Effector CD8-positive, alpha-beta T cell (primary cell): ENCODE measurements at regions not wholly inside any gene's neighbourhood (a gene's known extent, or its start where the extent isn't known, plus 50 kb on each side); places are given as distances from the start of the nearest gene placed in this dataset.
"Not testable (repeated sequence)": the region's sequence is repeated elsewhere in the genome, so short reads cannot be mapped to it uniquely, and the experiment has no call there.

Source experiments
- DNase-seq: peaks from one replicate; lab custom pipeline; 2025; lab: John Stamatoyannopoulos, UW

DNA sequence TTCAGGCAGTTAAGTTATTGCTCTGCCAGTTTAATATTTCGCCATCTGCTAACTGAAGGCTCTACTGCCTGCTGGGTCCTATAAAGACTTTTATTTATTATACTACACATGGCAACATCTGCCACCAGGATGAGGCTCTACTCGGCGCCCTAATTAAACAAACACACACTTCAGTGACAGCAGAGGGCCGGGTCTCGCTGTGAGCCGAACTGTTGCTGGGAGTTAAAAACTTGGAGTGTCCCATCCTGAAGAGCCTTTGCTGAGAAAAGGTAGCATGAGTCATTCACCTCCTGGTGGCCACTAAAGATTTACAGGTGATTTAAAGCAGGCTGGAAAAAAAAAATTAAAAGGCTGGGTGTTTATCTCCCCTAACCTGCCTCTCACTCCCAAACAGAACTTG lies 183.7 kb downstream of the NPIPA8 start:
- DNase-seq: not testable (repeated sequence)

- not testable (repeated sequence) for DNase-seq
Measured at GRCh38 chr16:18148132-18148531, 188.4 kb downstream of the NPIPA8 start.

- not testable (repeated sequence) for DNase-seq
Measured at GRCh38 chr16:18146601-18147142, 189.9 kb downstream of the NPIPA8 start.

DNA sequence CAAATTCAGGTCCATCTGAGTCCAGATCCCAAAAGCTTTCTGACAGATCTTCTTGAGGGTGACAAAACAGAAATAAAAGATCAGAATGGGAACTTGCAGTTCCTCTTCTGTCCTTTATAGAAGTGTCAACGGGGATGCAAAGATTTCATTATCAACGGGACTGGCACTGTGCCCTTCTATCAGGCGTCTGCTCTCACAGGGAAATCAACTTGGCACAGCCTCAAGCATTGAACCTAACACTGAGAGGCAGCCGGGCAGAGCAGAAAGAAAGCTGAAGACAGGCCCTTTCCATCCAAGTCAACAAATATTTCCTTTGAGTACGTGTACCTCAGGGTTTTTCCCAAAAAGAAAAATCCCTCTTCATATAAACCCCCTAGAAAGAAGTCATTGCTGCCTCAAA lies 194.5 kb downstream of the NPIPA8 start:
- DNase-seq: not testable (repeated sequence)

- not testable (repeated sequence) for DNase-seq
Measured at GRCh38 chr16:18136288-18136687, 200.2 kb downstream of the NPIPA8 start.

DNA sequence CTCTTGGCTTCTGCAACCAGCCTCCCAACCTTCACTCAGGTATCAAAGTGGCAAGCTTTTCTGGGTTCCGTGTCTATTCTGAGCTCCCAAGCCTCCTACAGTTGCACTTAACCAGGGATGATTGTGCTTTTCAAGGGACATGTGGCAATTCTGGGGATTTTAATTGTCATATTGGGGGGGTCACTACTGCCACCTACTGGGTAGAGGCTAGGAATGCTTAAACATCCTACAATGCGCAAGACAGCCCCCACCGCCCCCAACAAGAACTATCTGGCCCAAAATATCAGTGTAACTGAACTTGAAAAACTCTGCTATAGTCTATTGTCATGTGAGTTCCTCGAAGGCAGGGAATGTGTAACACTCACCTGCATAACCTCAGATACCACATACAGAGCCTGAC lies 201.5 kb downstream of the NPIPA8 start:
- DNase-seq: not testable (repeated sequence)

- DNase-seq: not testable (repeated sequence)
Measured at GRCh38 chr16:18131587-18131986, 204.9 kb downstream of the NPIPA8 start.

- not testable (repeated sequence) for DNase-seq
Measured at GRCh38 chr16:18130478-18131120, 205.9 kb downstream of the NPIPA8 start.

DNA sequence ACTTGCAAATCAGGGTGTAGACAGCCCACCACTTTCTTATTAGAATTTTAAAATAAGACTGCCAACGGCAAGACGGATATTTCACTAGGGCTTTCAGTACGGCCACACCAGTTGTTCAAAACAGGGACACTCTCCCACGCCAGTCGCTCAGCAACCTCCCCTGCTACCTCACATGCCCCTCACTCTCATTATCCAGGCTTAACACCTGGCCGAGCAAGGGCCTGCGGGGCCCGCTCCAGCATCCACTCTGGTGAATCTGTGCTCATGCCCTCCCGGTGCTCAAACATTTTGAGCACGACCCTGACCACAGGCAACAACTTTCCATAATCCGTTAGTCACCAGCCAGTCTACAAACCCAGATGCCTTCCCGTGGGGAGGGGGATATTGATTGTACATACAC lies 209.5 kb downstream of the NPIPA8 start:
- DNase-seq: not testable (repeated sequence)

- DNase-seq: not testable (repeated sequence)
Measured at GRCh38 chr16:18119092-18119491, 217.4 kb downstream of the NPIPA8 start.

GRCh38 chr16:18118684-18119083 lies 217.9 kb downstream of the NPIPA8 start:
- DNase-seq: not testable (repeated sequence)

GRCh38 chr16:18118071-18118470 lies 218.5 kb downstream of the NPIPA8 start:
- DNase-seq: not testable (repeated sequence)

GRCh38 chr16:18104412-18104811 lies 232.1 kb downstream of the NPIPA8 start:
- DNase-seq: not testable (repeated sequence)

DNA sequence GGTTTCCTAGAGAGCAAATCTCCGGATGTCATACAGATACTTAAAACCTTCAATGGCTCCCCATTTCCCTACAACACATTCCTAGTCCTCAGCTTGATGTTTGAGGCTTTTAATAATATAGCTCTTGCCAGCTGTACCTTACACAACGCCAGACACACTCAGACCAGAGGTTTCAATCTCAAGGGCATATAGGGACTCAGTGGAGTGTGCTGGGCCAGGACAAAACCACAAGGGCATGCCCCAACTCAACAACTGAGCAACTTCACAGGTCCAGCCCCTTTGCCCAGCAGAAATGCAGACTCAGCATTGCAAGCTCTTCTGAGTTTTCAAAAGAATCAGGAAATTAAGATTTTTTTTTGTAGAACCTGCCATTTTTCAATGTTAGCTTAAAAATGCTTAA lies 235.5 kb downstream of the NPIPA8 start:
- not testable (repeated sequence) for DNase-seq

- not testable (repeated sequence) for DNase-seq
Measured at GRCh38 chr16:18092605-18093004, 243.9 kb downstream of the NPIPA8 start.

- DNase-seq: not testable (repeated sequence)
Measured at GRCh38 chr16:18080658-18081363, 255.7 kb downstream of the NPIPA8 start.

DNA sequence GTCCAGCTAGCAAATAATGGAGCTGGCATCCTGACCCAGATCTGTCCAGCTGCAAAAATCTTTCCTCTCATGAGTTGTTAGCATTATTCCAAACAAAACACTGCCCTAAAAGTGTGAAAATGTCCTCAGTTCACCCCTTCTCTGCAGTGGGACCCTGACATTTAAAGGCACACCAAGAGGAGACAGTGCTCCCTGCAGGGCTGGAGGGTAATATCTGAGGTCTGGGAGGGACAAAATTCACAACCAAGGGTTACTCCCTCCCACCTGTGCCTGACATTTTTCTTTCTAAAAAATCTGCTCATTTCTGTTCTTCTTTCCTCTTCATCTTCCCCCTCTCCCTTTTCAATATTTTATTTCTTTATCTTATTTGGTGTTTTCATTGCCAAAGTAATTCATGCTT lies 258.6 kb downstream of the NPIPA8 start:
- DNase-seq: not testable (repeated sequence)

DNA sequence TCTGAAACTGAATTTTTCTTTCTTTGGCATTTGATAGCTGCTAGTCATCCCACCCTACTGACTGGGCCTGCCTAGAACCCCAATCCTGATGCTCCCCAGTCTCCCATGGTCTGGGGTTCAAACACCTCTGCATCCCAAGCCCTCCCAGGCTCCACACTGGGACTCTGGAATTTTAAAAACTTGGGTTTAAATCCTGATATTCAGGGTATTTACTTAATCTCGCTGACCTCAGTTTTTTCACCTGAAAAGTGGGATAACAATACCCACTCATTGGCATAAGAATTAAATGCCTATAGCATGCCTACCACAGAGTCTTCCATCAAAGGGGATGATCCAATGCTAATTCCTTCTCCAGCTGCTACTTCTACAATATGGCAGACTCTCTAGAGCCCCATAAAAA lies 264.4 kb downstream of the NPIPA8 start:
- no peak for DNase-seq

DNA sequence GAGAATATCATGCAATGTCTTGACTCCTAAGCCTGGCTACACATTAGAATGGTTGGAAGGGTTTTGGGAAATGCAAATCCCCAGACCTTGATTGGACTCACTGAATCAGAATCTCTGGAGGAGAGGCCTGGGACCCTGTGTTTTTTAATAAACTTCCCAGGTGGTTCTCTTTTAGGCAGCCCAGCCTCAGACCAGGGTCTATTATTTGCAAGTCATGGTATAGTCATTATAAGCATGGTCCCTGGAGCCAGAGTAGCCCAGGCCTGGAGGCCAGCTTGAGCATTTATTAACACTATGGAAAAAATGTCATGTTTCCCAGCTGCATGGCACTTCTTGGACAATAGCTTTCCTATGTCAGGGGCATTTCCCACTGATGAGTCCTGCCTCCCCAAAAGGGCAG lies 266.9 kb downstream of the NPIPA8 start:
- no peak for DNase-seq

DNA sequence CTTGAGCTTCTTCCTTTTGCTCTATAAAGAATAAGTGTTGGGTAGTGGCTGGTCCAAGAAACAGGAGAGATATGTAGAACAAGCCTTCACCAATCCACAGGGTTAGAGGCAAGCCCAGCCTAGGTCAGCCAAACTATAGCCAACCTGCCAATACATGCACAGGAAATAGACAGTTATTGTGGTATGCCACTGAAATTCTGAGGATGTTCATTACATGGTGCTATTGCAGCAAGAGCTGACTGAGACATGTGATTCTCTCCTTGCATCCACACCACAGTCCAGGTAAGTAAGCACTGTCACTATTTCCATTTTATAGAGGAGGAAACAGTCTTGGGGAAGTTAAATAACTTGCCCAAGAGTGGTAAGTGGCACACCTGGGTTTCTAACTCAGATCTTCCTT lies 268.1 kb downstream of the NPIPA8 start:
- no peak for DNase-seq

DNA sequence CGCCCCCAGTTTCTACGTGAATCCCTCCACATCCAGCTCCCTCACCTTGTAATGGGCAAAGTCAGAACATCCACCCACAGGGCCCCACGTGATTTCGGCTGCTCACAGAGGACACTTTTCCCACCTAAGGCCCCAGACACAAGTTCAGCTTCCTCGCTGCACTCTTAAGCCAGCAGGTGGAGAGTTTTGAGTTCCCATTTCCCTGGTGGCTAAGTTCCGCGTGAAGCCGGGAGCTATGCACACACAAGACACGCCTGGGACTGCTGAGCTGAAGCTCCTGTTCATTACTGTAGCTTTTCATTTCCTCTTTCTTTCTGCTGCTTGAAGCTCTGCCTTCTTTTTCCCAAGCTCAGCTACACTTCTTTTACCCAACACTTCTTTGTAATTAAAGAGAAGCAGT lies 273.8 kb downstream of the NPIPA8 start:
- no peak for DNase-seq

GRCh38 chr16:18060351-18060750 lies 276.2 kb downstream of the NPIPA8 start:
- DNase-seq: no peak

DNA sequence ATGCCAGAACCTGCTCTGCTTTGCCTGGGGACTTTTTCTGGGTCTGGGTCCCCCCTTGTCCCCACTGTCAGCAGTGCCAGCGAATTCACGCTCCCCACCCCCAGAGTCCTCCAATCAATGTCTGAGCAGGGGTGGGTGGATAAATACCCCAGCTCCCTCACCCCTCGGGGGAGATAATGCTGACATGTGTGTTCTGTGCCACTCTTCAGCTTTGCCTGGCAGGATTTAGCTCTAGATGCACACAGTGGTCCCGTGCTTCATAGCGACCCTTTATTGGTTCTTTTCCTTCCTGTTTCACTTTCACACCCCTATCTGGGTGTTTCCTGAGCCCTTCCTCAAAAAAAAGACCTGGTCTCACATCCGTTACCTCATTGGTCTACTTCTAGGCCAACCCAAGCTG lies 277.0 kb downstream of the NPIPA8 start:
- no peak for DNase-seq
